ENCODE measurements at regions not wholly inside any gene's neighbourhood (a gene's known extent, or its start where the extent isn't known, plus 50 kb on each side); places are given as distances from the start of the nearest gene placed in this dataset.
"Not testable (repeated sequence)": the region's sequence is repeated elsewhere in the genome, so short reads cannot be mapped to it uniquely, and the experiment has no call there.

DNA sequence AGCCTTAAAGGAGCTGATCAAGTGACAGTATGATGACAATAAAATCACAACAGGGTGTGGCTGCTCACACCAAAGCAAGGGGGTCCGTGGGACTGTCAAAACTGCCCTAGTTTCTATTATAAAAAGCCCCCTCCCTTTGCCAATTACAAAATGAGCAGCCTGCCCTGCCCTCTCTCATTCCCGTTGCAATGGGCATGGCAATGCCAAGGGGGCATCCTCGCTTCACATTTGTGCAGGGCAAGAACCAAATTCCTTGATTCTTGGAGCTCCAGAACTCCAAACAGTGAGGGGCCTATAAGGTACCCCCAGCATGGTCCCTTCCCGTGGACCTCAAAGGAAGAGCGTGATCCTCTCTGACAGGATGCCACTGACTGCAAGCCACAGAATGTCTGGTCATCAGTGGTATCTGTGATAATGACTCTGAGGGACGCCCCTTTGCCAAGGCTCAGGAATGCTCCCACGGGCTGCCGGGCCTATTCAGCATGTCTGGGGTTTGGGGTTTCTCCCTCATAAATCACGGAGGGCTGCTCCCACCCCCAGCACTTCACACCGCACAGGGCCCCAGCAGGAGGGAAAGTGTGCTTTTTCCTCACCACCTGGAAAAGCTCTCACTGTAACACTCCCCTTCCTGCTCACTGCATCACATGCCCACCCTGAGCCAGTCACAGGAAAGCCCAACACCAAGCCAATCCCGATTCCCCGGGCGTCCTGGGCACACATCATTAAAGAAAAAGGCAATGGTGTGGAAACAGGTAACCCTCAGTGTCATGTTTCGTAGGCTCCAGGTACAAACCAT, 105.1 kb upstream of the TRPM1 start (continued):
- TF ChIP-seq, protein P1, sequence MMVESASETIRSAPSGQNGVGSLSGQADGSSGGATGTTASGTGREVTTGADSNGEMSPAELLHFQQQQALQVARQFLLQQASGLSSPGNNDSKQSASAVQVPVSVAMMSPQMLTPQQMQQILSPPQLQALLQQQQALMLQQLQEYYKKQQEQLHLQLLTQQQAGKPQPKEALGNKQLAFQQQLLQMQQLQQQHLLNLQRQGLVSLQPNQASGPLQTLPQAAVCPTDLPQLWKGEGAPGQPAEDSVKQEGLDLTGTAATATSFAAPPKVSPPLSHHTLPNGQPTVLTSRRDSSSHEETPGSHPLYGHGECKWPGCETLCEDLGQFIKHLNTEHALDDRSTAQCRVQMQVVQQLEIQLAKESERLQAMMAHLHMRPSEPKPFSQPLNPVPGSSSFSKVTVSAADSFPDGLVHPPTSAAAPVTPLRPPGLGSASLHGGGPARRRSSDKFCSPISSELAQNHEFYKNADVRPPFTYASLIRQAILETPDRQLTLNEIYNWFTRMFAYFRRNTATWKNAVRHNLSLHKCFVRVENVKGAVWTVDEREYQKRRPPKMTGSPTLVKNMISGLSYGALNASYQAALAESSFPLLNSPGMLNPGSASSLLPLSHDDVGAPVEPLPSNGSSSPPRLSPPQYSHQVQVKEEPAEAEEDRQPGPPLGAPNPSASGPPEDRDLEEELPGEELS (CRISPR knock-in tag; IDR thresholded peaks at IDR 0.05), result no peak
- TF ChIP-seq, protein P2, sequence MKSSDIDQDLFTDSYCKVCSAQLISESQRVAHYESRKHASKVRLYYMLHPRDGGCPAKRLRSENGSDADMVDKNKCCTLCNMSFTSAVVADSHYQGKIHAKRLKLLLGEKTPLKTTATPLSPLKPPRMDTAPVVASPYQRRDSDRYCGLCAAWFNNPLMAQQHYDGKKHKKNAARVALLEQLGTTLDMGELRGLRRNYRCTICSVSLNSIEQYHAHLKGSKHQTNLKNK (CRISPR knock-in tag; IDR thresholded peaks at IDR 0.05), result no peak
- TF ChIP-seq, protein P3, sequence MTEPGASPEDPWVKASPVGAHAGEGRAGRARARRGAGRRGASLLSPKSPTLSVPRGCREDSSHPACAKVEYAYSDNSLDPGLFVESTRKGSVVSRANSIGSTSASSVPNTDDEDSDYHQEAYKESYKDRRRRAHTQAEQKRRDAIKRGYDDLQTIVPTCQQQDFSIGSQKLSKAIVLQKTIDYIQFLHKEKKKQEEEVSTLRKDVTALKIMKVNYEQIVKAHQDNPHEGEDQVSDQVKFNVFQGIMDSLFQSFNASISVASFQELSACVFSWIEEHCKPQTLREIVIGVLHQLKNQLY (CRISPR knock-in tag; IDR thresholded peaks at IDR 0.05), result no peak
- TF ChIP-seq TEAD4 (CRISPR knock-in tag; IDR thresholded peaks at IDR 0.05) (no peak), FOXJ3 (CRISPR knock-in tag; IDR thresholded peaks at IDR 0.05; ENCODE audit: borderline replicate concordance) (no peak), ZNF423 (CRISPR knock-in tag; IDR thresholded peaks at IDR 0.05) (no peak), MYBL2 (CRISPR knock-in tag; IDR thresholded peaks at IDR 0.05) (no peak)

GRCh38 chr15:31207246-31207645, 105.7 kb upstream of the TRPM1 start:
- DNase-seq (ENCODE audit: low spot score) (no peak), ATAC-seq (no peak)
- H3K9me3 Mint-ChIP-seq, result peaks cover 27% of the 10 kb centered on the region
- no peaks in the 10 kb centered on the region for H3K4me1 Mint-ChIP-seq
- POLR2A ChIA-PET, result interaction anchor here (0.8 kb wide), 1 partner anchor 182 kb away, joined by 3 read pairs; no protein-coding TSS in a partner anchor
- H3K27ac Mint-ChIP-seq, result no peak overlapping the region
- H3K27me3 Mint-ChIP-seq (ENCODE audit: low read depth), result peaks cover 6% of the 10 kb centered on the region
- peaks cover 8% of the 10 kb centered on the region; the same call in 1 of the 2 replicates for H3K36me3 Mint-ChIP-seq
- H3K4me3 Mint-ChIP-seq, result no peak overlapping the region
- TF ChIP-seq IRF1 (CRISPR knock-in tag; IDR thresholded peaks at IDR 0.05), result no peak
- no peak for TF ChIP-seq JUN (CRISPR knock-in tag; IDR thresholded peaks at IDR 0.05)
- TF ChIP-seq RELA (CRISPR knock-in tag; IDR thresholded peaks at IDR 0.05; ENCODE audit: borderline replicate concordance), result no peak
- no peak for TF ChIP-seq NR3C1 (CRISPR knock-in tag; conservative IDR thresholded peaks at IDR 0.05; ENCODE audit: low read depth)
- TF ChIP-seq, protein P4, sequence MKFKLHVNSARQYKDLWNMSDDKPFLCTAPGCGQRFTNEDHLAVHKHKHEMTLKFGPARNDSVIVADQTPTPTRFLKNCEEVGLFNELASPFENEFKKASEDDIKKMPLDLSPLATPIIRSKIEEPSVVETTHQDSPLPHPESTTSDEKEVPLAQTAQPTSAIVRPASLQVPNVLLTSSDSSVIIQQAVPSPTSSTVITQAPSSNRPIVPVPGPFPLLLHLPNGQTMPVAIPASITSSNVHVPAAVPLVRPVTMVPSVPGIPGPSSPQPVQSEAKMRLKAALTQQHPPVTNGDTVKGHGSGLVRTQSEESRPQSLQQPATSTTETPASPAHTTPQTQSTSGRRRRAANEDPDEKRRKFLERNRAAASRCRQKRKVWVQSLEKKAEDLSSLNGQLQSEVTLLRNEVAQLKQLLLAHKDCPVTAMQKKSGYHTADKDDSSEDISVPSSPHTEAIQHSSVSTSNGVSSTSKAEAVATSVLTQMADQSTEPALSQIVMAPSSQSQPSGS (CRISPR knock-in tag; IDR thresholded peaks at IDR 0.05; ENCODE audit: borderline replicate concordance, low read depth), result no peak
- TF ChIP-seq GRHL2 (CRISPR knock-in tag; IDR thresholded peaks at IDR 0.05; ENCODE audit: insufficient replicate concordance, severe bottlenecking), result no peak
- TF ChIP-seq E2F5 (CRISPR knock-in tag; IDR thresholded peaks at IDR 0.05), result no peak
- TF ChIP-seq JAZF1 (CRISPR knock-in tag; IDR thresholded peaks at IDR 0.05), result no peak
- no peak for TF ChIP-seq USF2 (CRISPR knock-in tag; IDR thresholded peaks at IDR 0.05)
- TF ChIP-seq AFF4 (CRISPR knock-in tag; IDR thresholded peaks at IDR 0.05; ENCODE audit: borderline replicate concordance), result no peak
- no peak for TF ChIP-seq NFATC4 (CRISPR knock-in tag; IDR thresholded peaks at IDR 0.05)
- CTCF ChIA-PET, result interaction anchor here (1.1 kb wide), 1 partner anchor 282 kb away, joined by 3 read pairs; no protein-coding TSS in a partner anchor

GRCh38 chr15:31207861-31208260, 106.3 kb upstream of the TRPM1 start:
- POLR2A ChIA-PET; H3K4me3 Mint-ChIP-seq; DNase-seq (ENCODE audit: low spot score); H3K27ac Mint-ChIP-seq; ATAC-seq; H3K4me1 Mint-ChIP-seq; H3K27me3 Mint-ChIP-seq (ENCODE audit: low read depth); H3K36me3 Mint-ChIP-seq: not testable (repeated sequence)
- CTCF ChIA-PET, result interaction anchor here (1.1 kb wide), 1 partner anchor 281 kb away, joined by 3 read pairs; no protein-coding TSS in a partner anchor
- H3K9me3 Mint-ChIP-seq, result peaks cover 27% of the 10 kb centered on the region

Measured in WTC11 (cell line).